ENCODE measurements at regions not wholly inside any gene's neighbourhood (a gene's known extent, or its start where the extent isn't known, plus 50 kb on each side); places are given as distances from the start of the nearest gene placed in this dataset.
"Not testable (repeated sequence)": the region's sequence is repeated elsewhere in the genome, so short reads cannot be mapped to it uniquely, and the experiment has no call there.

GRCh38 chr21:35170818-35171217 is 121.7 kb upstream of the RUNX1 start:
- no peak for DNase-seq (ENCODE audit: low spot score)

GRCh38 chr21:35170244-35170643 is 121.1 kb upstream of the RUNX1 start:
- no peak for DNase-seq (ENCODE audit: low spot score)

GRCh38 chr21:35169574-35169973 is 120.5 kb upstream of the RUNX1 start:
- no peak for DNase-seq (ENCODE audit: low spot score)

- no peak for DNase-seq (ENCODE audit: low spot score)
Observed at GRCh38 chr21:35168735-35169134, 119.6 kb upstream of the RUNX1 start.

GRCh38 chr21:35164971-35165483 is 115.9 kb upstream of the RUNX1 start:
- no peak for DNase-seq (ENCODE audit: low spot score)

DNA sequence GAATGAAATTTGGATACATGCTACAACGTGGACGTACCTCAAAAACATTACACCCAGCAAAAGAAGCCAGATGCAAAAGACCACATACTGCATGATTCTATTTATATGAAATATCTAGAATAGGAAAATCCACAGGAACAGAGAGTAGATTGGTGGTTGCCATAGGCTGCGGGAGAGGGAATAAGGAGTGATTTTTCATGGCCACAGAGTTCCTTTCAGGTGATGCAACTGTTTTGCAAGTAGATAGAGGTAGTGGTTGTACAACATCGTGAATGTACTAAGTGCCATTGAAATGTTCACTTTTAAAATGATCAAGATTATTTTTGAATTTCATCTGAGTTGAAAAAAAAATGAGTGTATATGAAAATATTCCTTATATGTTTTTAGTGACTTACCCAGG is 115.3 kb upstream of the RUNX1 start:
- no peak for DNase-seq (ENCODE audit: low spot score)

DNA sequence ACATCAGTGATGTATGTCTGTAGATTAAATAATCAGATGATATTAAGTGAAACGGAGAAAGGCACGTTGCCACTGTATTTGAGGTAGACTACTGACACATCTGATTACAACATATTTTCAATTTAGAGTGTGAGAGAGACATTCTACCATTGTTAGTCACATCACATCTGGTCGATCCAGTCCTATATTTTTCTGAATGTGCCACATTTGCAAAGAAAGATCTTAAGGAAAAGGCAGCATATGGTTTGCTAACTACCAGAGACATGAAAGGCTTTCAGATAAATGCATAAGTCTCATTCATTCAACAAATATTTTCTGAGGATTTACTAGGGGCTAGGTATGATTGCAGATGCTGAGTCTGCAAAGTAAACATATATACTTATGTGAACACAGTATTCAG is 114.3 kb upstream of the RUNX1 start:
- no peak for DNase-seq (ENCODE audit: low spot score)

DNA sequence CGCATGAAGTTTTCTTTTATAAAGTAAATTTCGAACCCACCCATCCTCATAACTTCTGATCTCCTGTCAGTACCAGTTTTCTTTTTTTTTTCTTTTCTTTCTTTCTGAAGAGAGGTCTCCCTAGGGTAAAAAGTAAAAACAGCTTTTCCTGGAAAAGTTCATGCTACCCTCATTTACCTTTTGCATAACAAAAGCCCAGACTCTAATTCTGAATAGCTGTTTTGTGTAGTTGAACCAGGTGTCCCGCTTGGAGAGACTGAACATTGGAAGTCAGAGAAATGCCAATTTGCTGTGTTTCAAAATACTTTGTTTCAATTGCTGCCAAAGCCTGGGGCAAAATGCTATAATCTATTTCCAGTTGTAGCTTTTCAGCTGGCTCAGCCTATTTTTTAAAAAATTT is 113.7 kb upstream of the RUNX1 start:
- DNase-seq (ENCODE audit: low spot score), result no peak

- DNase-seq (ENCODE audit: low spot score), result no peak
Observed at GRCh38 chr21:35159881-35160280, 110.8 kb upstream of the RUNX1 start.

DNA sequence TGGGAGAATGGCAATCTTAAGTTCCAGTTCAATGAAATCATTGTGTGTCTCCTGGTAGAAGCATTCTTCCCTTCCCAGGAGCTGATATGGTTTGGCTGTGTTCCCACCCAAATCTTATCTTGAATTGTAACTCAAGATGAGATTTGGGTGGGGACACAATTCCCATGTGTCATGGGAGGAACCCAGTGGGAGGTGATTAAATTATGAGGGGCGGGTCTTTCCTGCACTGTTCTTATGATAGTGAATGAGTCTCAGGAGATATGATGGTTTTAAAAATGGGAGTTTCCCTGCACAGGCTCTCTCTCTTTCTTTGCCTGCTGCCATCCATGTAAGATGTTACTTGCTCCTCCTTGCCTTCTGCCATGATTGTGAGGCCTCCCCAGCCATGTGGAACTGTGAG is 108.3 kb upstream of the RUNX1 start:
- not testable (repeated sequence) for DNase-seq (ENCODE audit: low spot score)

DNA sequence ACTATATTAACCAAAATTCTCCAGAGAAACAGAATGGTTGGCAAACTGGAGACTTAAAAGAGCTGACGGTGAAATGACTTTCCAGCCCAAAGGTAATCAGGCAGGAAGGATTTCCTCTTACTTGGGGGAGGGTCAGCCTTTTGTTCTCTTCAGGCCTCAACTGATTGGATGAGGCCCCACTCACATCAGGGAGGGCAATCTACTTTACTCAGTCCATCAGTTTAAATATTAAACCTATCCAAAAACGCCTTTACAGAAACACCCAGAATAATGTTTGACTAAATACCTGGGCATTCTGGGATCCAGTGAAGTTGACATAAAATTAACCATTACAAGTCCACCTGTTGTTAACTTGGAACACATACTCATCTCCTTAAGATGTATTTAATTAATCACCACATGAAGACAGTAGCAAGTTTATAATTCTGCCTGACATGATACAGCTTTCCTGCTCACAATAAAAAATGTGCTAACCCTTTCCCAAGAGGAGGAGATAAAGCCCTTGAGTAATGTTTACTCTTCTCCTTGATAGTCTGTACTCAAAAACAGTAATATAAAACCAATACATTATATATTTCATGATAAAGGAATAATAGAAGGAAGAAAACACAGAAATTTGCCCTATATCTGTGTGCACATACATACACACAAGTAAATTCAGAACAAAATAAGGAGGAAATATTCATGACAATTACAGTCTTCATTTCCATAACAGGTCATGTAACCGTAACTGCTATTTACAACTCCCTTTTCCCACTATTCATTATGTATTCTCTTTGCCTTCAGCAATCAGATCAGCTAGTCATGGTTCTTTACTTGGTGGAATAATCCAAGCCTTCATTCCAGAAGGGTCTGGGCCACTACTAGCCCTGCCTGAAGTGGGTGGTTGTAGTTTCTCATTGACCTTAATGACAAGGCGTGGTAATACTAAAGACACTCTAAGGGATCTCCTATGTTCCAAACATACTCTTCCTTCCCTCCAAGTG is 107.5 kb upstream of the RUNX1 start:
- no peak for DNase-seq (ENCODE audit: low spot score)

DNA sequence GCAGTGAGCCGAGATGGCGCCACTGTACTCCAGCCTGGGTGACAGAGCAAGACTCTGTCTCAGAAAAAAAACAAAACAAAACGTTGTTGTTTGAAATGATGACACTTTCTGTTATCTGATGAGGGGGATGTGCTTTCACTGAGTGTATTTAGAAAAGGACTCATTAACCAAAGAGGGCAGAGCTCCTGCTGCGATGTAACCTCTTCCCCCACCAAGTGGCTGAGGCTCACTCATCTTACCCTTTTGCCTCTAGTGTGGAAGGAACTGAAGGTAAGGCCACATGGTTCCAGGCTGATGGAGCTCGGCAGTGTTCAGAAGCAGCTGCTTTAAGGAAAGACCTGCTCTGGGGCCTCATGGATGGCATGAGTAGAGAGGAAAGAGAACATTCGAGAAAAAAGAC is 105.7 kb upstream of the RUNX1 start:
- no peak for DNase-seq (ENCODE audit: low spot score)

GRCh38 chr21:35153671-35154070 is 104.6 kb upstream of the RUNX1 start:
- DNase-seq (ENCODE audit: low spot score), result no peak

DNA sequence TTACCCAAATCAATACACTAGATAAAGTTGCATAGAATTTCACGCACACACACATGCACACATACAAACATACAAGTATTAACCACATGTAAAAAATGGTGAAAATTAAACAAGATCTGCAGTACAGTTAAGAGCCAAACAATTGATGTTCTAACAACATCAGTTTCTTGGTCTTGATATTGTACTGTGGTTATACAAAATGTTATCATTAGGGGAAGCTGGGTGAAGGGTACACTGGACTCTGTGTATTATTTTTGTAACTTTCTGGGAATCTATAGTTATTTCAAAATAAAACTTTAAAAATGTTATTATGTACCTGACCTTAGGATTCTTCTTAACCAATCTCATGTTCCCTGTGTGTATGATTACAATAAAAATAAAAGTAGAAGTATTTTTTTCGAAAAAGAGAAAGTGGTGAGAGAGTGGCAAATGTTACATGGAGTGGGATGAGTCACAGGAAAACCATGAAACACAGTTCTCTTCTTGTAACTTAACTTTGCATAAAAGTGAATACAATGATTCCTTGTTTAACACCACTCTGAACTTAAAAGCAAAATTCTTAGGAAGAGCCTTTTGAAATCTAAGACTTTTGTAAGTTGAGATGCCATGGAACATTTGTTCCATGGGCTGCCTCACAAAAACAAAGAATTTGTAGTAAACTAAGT is 101.6 kb upstream of the RUNX1 start:
- no peak for DNase-seq (ENCODE audit: low spot score)

- no peak for DNase-seq (ENCODE audit: low spot score)
Observed at GRCh38 chr21:35149698-35150097, 100.6 kb upstream of the RUNX1 start.

- no peak for DNase-seq (ENCODE audit: low spot score)
Observed at GRCh38 chr21:35147439-35147838, 98.3 kb upstream of the RUNX1 start.

DNA sequence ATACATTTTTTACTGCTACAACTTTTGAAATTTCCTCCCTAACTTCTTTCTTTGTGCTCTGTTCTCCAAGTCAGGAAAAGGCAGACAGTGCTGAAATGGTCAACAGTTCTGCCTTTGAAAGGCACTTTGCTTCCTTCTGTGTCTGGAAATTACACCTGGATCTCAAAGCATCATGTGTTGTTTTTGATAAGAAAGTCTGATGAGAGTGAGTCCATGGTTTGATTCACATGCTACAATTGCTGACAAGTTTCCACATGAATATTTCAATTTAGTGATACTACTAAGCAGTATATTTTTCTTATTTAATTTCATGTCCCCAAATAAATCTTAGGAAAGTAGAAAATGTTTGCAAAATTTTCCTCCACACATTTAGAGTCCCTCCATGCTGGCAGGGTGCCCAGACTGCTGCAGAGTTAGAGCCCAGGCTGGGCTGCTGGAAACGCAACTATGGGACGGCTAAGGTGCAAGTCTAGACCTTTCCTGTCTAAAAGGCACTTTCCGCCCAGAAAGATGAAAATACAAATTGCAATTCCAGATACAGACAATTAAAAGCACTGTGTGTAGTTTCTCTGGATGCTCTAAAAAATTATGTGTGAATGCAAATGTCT is 96.6 kb upstream of the RUNX1 start:
- DNase-seq (ENCODE audit: low spot score), result no peak

GRCh38 chr21:35144978-35145377 is 95.9 kb upstream of the RUNX1 start:
- no peak for DNase-seq (ENCODE audit: low spot score)

- no peak for DNase-seq (ENCODE audit: low spot score)
Observed at GRCh38 chr21:35142036-35142815, 93.1 kb upstream of the RUNX1 start.

GRCh38 chr21:35139382-35139715 is 90.2 kb upstream of the RUNX1 start:
- DNase-seq (ENCODE audit: low spot score), result no peak

DNA sequence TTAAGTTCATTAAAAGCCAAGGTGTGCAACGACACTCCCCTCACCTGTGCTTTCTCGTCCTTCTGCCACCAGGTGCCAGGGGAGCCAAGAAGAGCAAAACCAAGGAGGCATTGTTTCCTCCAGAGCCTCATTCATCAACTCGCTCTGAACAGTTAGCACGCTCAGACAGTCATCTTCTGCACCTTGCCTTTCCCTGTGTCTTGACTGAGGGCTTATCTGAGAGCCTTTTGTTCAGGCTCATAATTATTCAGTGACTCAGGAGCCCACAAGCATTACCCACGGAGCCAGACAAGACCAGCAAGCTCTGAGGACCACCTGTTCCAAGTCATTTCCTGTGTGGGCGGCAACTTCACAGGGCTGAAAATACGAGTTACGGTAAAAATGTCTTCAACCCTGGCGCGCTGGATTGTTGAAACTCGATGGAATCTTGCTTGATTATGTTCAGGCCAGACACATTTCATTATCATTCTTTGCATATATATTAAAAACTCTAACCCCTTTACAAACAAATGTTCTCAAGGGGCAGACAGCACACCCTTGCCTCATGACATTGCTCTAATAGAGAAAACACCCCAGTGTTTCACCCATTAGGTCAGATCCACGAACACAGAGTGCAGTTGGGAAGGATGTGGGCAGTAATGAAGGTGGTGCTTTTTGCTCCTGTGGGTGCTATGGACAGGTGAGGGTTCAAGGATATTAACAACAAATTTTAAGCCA is 89.7 kb upstream of the RUNX1 start:
- DNase-seq (ENCODE audit: low spot score), result no peak
